MM.1S (cell line): ENCODE measurements at regions not wholly inside any gene's neighbourhood (a gene's known extent, or its start where the extent isn't known, plus 50 kb on each side); places are given as distances from the start of the nearest gene placed in this dataset.

ENCODE experiments used
- CTCF ChIP-seq: fragments of 300-600 bp; sonication (generic); IDR thresholded peaks from 2 replicates; pipeline ENCODE4 v1.5.1; 2016; ENCODE audit warnings: antibody characterized with exemption, low read length, mixed read lengths
- EZH2 ChIP-seq: fragments of 300-600 bp; sonication (generic); optimal IDR thresholded peaks from 2 replicates; pipeline ENCODE3; 2017; ENCODE audit warnings: low read depth, mild to moderate bottlenecking, antibody characterized with exemption, low read length, mixed read lengths
- EZH2phosphoT487 ChIP-seq: fragments of 300-600 bp; sonication (generic); IDR thresholded peaks from 2 replicates; pipeline ENCODE4 v1.6.1; 2018; ENCODE audit warnings: antibody characterized with exemption, low read length

- TF ChIP-seq CTCF: no peak
- no peak for TF ChIP-seq EZH2
- no peak for TF ChIP-seq EZH2phosphoT487
Measured at GRCh38 chr3:137845666-137846065, 81.6 kb downstream of the SOX14 start.
